Neural progenitor cell (in vitro differentiated cells): ENCODE measurements at regions not wholly inside any gene's neighbourhood (a gene's known extent, or its start where the extent isn't known, plus 50 kb on each side); places are given as distances from the start of the nearest gene placed in this dataset.

Source experiments
- CTCF ChIP-seq: fragments of 200-600 bp; sonication (generic); IDR thresholded peaks from 2 replicates; pipeline ENCODE4 v1.5.1; 2017; ENCODE audit warnings: antibody characterized with exemption, mild to moderate bottlenecking
- EZH2 ChIP-seq: fragments of 200-600 bp; sonication (generic); IDR thresholded peaks from 2 replicates; pipeline ENCODE4 v1.6.1; 2017; ENCODE audit warnings: antibody characterized with exemption, mild to moderate bottlenecking, moderate library complexity
- EZH2phosphoT487 ChIP-seq: fragments of 200-600 bp; sonication (generic); IDR thresholded peaks from 2 replicates; pipeline ENCODE4 v1.6.1; 2017; ENCODE audit warnings: antibody characterized with exemption

- TF ChIP-seq CTCF = no peak
- no peak for TF ChIP-seq EZH2phosphoT487
- TF ChIP-seq EZH2 = no peak
Measured at GRCh38 chr6:71205336-71205956, 83.2 kb upstream of the OGFRL1 start.
